ENCODE measurements at regions not wholly inside any gene's neighbourhood (a gene's known extent, or its start where the extent isn't known, plus 50 kb on each side); places are given as distances from the start of the nearest gene placed in this dataset.

DNA sequence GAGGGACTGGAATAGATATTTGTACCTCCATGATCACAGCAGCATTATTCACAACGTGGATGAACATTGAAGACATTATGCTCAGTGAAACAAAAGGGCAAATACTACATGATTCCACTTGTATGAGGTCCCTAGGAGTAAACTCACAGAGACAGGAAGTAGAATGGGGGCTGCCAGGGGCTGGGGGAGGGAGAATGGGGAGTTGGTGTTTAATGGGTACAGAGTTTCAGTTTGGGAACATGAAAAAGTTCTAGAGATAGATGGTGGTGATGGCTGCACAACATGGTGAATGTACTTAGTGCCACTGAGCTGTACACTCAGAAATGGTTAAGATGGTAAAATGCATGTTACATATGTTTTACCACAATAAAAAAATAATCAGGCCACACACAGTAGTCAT, 164.3 kb upstream of the RREB1 start:
- H3K27me3 Mint-ChIP-seq (ENCODE audit: insufficient read depth, unreplicated experiment): no peaks in the 10 kb centered on the region
- TF ChIP-seq, protein P1, sequence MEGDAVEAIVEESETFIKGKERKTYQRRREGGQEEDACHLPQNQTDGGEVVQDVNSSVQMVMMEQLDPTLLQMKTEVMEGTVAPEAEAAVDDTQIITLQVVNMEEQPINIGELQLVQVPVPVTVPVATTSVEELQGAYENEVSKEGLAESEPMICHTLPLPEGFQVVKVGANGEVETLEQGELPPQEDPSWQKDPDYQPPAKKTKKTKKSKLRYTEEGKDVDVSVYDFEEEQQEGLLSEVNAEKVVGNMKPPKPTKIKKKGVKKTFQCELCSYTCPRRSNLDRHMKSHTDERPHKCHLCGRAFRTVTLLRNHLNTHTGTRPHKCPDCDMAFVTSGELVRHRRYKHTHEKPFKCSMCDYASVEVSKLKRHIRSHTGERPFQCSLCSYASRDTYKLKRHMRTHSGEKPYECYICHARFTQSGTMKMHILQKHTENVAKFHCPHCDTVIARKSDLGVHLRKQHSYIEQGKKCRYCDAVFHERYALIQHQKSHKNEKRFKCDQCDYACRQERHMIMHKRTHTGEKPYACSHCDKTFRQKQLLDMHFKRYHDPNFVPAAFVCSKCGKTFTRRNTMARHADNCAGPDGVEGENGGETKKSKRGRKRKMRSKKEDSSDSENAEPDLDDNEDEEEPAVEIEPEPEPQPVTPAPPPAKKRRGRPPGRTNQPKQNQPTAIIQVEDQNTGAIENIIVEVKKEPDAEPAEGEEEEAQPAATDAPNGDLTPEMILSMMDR (IDR thresholded peaks at IDR 0.05; ENCODE audit: unreplicated experiment): no peak
- H3K9me3 Mint-ChIP-seq (ENCODE audit: unreplicated experiment): no peaks in the 10 kb centered on the region
- no peak overlapping the region for H3K4me3 Mint-ChIP-seq (ENCODE audit: unreplicated experiment)
- CTCF ChIA-PET: no interaction called here
- H3K36me3 Mint-ChIP-seq (ENCODE audit: insufficient read depth, unreplicated experiment): no peaks in the 10 kb centered on the region
- BruUV-seq (replicated peaks): no TSS peak
- DNase-seq (ENCODE audit: unreplicated experiment): no peak
- intact Hi-C loops (cut with micrococcal nuclease): no loop called here
- POLR2A ChIA-PET: interaction anchor here (0.7 to 1.0 kb wide), 2 partner anchors 43 to 107 kb away, joined by 3 to 4 read pairs; no protein-coding TSS in a partner anchor
- no peak overlapping the region for H3K27ac Mint-ChIP-seq (ENCODE audit: low read depth, unreplicated experiment)
- H3K4me1 Mint-ChIP-seq (ENCODE audit: insufficient read depth, unreplicated experiment): no peaks in the 10 kb centered on the region

DNA sequence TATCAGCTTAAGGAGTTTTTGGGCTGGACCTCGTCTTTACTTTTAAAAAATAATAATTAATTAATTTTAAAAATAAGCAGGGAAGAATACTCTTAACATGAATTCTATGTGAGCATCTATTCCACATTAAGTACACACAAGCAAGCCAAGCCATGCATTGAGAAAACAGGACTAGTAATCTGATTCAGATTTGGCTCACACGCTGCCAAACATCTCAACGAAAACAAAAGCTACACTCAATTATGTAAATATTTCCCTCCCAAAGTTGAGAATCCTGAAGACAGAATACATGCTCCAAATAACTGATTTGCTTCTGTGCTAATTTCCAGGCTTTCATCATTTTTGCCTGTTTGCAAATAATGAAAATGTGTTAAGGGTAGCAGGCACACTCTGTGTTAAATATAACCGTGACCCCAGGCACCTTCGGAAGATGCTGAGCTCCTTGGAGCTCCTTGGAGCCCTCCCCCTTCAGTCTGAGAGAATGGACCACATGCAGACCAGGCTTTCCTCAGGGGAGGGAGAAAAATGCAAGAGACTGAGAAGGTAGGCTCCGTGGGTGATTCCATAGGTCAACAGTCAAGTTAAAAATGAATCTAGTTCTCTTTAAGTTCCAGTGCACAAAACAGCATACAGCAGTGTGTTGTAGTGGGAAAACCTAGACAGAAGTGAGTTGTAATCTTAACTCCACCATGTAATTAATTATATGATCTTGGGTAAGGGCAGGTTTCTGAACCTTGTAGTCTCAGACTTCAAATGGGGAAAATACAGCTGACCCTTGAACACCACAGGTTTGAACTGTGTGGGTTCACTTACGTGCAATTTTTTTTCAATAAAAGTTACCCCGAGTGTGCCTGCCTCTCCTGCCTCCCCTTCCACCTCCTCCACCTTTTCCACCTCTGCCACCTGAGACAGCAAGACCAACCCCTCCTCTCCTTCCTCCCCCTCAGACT, 161.3 kb upstream of the RREB1 start:
- TF ChIP-seq, protein P1 (IDR thresholded peaks at IDR 0.05; ENCODE audit: unreplicated experiment): no peak
- no peaks in the 10 kb centered on the region for H3K27me3 Mint-ChIP-seq (ENCODE audit: insufficient read depth, unreplicated experiment)
- no peak for DNase-seq (ENCODE audit: unreplicated experiment)
- POLR2A ChIA-PET: interaction anchor here (0.6 kb wide), 2 partner anchors 10 to 29 kb away, joined by 3 read pairs; no protein-coding TSS in a partner anchor
- no TSS peak for BruUV-seq (replicated peaks)
- H3K4me3 Mint-ChIP-seq (ENCODE audit: unreplicated experiment): no peak overlapping the region
- H3K36me3 Mint-ChIP-seq (ENCODE audit: insufficient read depth, unreplicated experiment): no peaks in the 10 kb centered on the region
- H3K27ac Mint-ChIP-seq (ENCODE audit: low read depth, unreplicated experiment): no peak overlapping the region
- intact Hi-C loops (cut with micrococcal nuclease): no loop called here
- CTCF ChIA-PET: interaction anchor here (1.2 kb wide), 1 partner anchor 31 kb away, joined by 4 read pairs; no protein-coding TSS in a partner anchor
- H3K4me1 Mint-ChIP-seq (ENCODE audit: insufficient read depth, unreplicated experiment): no peaks in the 10 kb centered on the region
- no peaks in the 10 kb centered on the region for H3K9me3 Mint-ChIP-seq (ENCODE audit: unreplicated experiment)

DNA sequence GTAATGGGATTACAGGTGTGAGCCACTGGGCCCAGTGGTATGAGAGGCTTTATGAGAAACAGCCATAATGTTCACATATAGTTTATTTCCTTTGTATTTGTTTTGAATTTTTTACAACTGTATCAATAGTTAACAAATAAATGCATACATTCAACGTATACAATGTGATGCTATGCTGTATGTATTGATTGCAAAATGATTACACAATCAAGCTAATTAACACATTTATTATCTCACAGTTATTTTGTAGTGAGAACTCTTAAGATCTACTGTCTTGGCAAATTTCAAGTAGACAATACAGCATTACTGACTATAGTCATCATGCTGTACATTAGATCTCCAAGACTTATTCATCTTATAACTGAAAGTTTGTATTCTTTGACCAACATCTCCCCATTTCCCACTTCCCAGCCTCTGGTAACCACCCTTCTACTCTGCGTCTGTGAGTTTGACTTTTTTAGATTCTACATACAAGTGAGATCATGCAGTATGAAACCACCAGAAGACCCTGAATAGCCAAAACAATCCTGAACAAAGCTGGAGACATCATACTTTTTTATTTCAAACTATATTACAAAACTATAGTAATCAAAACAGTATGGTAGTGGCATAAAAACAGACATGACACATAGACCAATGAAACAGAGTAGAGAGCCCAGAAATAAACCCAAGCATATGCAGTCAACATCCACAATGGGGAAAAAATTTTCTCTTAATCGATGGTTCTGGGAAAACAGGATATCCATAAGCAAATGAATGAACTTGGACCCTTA, 157.2 kb upstream of the RREB1 start:
- no peak for DNase-seq (ENCODE audit: unreplicated experiment)
- intact Hi-C loops (cut with micrococcal nuclease): no loop called here
- no peaks in the 10 kb centered on the region for H3K4me1 Mint-ChIP-seq (ENCODE audit: insufficient read depth, unreplicated experiment)
- no TSS peak for BruUV-seq (replicated peaks)
- H3K4me3 Mint-ChIP-seq (ENCODE audit: unreplicated experiment): no peak overlapping the region
- TF ChIP-seq, protein P1 (IDR thresholded peaks at IDR 0.05; ENCODE audit: unreplicated experiment): no peak
- no peaks in the 10 kb centered on the region for H3K9me3 Mint-ChIP-seq (ENCODE audit: unreplicated experiment)
- ChIA-PET POLR2A (interaction anchor here (0.6 kb wide), 1 partner anchor 285 kb away, joined by 5 read pairs; no protein-coding TSS in a partner anchor), CTCF (interaction anchor here (0.6 kb wide), 1 partner anchor 13 kb away, joined by 3 read pairs; no protein-coding TSS in a partner anchor)
- H3K27me3 Mint-ChIP-seq (ENCODE audit: insufficient read depth, unreplicated experiment): no peaks in the 10 kb centered on the region
- peaks cover 6% of the 10 kb centered on the region for H3K36me3 Mint-ChIP-seq (ENCODE audit: insufficient read depth, unreplicated experiment)
- no peak overlapping the region for H3K27ac Mint-ChIP-seq (ENCODE audit: low read depth, unreplicated experiment)

DNA sequence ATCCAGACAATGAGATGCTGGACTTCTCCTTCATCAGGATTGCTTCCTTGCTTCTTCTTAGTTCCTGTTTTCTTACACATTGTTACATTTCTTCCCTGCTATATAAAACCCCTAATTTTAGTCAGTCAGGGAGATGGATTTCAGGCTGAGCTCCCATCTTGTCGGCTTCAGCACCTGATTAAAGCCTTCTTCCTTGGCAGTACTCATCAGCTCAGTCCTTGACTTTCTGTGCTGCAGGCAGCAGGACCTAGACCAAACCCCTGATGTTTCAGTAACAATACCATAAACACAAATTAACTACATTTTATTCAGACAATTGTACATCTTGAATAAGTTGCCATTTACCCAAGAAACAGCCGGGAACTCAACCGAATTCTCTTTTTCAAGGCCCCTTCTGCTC, 156.4 kb upstream of the RREB1 start:
- TF ChIP-seq, protein P1 (IDR thresholded peaks at IDR 0.05; ENCODE audit: unreplicated experiment): no peak
- H3K36me3 Mint-ChIP-seq (ENCODE audit: insufficient read depth, unreplicated experiment): peaks cover 6% of the 10 kb centered on the region
- intact Hi-C loops (cut with micrococcal nuclease): no loop called here
- H3K9me3 Mint-ChIP-seq (ENCODE audit: unreplicated experiment): no peaks in the 10 kb centered on the region
- H3K27ac Mint-ChIP-seq (ENCODE audit: low read depth, unreplicated experiment): no peak overlapping the region
- ChIA-PET POLR2A (interaction anchor here (0.6 to 0.7 kb wide), 2 partner anchors 15 to 284 kb away, joined by 3 read pairs; no protein-coding TSS in a partner anchor), CTCF (interaction anchor here (0.6 kb wide), 1 partner anchor 14 kb away, joined by 3 read pairs; no protein-coding TSS in a partner anchor)
- no peaks in the 10 kb centered on the region for H3K4me1 Mint-ChIP-seq (ENCODE audit: insufficient read depth, unreplicated experiment)
- H3K4me3 Mint-ChIP-seq (ENCODE audit: unreplicated experiment): no peak overlapping the region
- no peak for DNase-seq (ENCODE audit: unreplicated experiment)
- no TSS peak for BruUV-seq (replicated peaks)
- no peaks in the 10 kb centered on the region for H3K27me3 Mint-ChIP-seq (ENCODE audit: insufficient read depth, unreplicated experiment)

All from MCF 10A (cell line).